ENCODE measurements at regions not wholly inside any gene's neighbourhood (a gene's known extent, or its start where the extent isn't known, plus 50 kb on each side); places are given as distances from the start of the nearest gene placed in this dataset.
"Not testable (repeated sequence)": the region's sequence is repeated elsewhere in the genome, so short reads cannot be mapped to it uniquely, and the experiment has no call there.

DNA sequence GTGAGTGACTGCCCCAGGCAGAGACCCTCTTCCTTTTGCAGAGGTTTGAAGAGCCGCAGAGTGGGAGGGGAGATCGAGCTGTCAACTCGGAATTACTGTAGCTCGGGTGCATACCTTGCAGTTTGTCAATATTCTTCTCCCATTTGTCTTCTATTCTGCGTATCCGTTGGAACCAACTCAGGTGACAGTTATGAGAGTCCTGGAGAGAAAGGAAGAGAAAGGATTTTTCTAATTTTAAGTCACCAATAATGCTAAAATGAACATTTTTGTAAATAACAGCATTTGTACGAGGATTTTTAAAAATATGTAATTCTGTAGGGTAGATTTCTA lies 1393.4 kb downstream of the CDH12 start:
- TF ChIP-seq POLR2A (IDR thresholded peaks at IDR 0.05; ENCODE audit: low read length); GATA1 (IDR thresholded peaks at IDR 0.05; ENCODE audit: low read depth, low read length): not testable (repeated sequence)
